Activated naive CD4-positive, alpha-beta T cell treated with anti-CD3 and anti-CD28 coated beads for 36 hours (primary cell): ENCODE measurements at regions not wholly inside any gene's neighbourhood (a gene's known extent, or its start where the extent isn't known, plus 50 kb on each side); places are given as distances from the start of the nearest gene placed in this dataset.
"Not testable (repeated sequence)": the region's sequence is repeated elsewhere in the genome, so short reads cannot be mapped to it uniquely, and the experiment has no call there.

Experiments used
- CTCF ChIA-PET: fragments of 350-600 bp; sonication (Branson Sonifier 250); formaldehyde crosslinking; loops from one replicate; lab custom pipeline; 2021; ENCODE audit warnings: antibody characterized with exemption; lab: Charles Lee
- DNase-seq: peaks from one replicate; pipeline ENCODE4 v3.0.0-alpha.2; 2020
- H3K27ac Mint-ChIP-seq: one replicate; pipeline ENCODE4 v1.8.0; 2021; ENCODE audit warnings: mild to moderate bottlenecking, mixed read lengths
- H3K27me3 Mint-ChIP-seq: one replicate; pipeline ENCODE4 v1.8.0; 2021; ENCODE audit warnings: low read depth, mixed read lengths
- H3K36me3 Mint-ChIP-seq: one replicate; pipeline ENCODE4 v1.8.0; 2021; ENCODE audit warnings: low read depth, mixed read lengths
- H3K4me1 Mint-ChIP-seq: one replicate; pipeline ENCODE4 v1.8.0; 2021; ENCODE audit warnings: low read depth, mixed read lengths
- H3K4me3 Mint-ChIP-seq: one replicate; pipeline ENCODE4 v1.8.0; 2021; ENCODE audit warnings: mild to moderate bottlenecking, moderate library complexity, mixed read lengths
- H3K9me3 Mint-ChIP-seq: one replicate; pipeline ENCODE4 v1.8.0; 2021; ENCODE audit warnings: mixed read lengths
- intact Hi-C: fragments of 100-400 bp; cut with micrococcal nuclease; formaldehyde crosslinking; loops from one replicate; pipeline ENCODE4 v1.15.1; 2023

DNA sequence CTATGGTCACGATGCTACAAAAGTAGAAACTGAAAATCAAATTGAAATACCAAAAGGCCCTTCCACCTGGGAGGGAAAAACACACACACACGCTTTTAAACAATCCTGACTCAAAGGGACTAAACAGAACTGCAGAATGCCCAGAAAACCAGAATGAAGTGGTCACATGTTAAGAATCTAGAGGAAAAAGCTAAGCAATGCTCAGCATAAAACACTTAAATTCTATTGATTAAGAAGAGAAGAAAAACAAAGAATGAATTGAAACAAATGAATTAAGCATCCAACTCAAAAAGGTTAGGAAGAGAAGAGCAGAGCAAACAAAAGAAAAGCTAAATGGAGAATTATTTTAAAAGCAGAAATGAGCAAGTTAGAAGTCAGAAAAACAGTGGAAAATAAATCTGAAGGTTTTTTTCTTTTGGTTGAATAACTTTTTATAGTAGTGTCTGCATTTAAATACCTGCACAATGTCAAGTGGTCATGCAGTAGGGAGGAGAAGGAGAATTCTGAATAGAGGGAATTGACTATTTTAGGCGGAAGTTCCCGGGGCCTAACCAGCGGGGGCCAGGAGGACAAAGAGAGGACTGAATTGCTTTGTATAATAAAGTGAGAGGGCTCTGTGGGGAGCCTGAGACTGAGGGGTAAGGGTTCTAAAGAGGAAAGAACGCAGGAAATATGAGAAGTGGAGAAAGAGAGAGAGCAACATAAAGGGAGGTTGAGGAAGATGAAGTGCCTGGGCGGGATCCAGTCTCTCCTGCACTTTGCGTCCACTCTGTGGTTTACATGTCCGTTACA is 146.8 kb downstream of the ATPSCKMT start:
- intact Hi-C loops = no loop called here
- DNase-seq = no peak
- Mint-ChIP-seq H3K4me1 (no peaks in the 10 kb centered on the region), H3K36me3 (no peaks in the 10 kb centered on the region), H3K27me3 (no peaks in the 10 kb centered on the region), H3K9me3 (peaks cover 11% of the 10 kb centered on the region), H3K4me3 (no peak overlapping the region), H3K27ac (no peak overlapping the region)
- CTCF ChIA-PET = no interaction called here

- H3K4me3 Mint-ChIP-seq, H3K27me3 Mint-ChIP-seq, intact Hi-C loops, DNase-seq, H3K36me3 Mint-ChIP-seq, CTCF ChIA-PET, H3K27ac Mint-ChIP-seq, H3K4me1 Mint-ChIP-seq: not testable (repeated sequence)
- peaks cover 11% of the 10 kb centered on the region for H3K9me3 Mint-ChIP-seq
Observed at GRCh38 chr5:10102235-10102634, 147.5 kb downstream of the ATPSCKMT start.

DNA sequence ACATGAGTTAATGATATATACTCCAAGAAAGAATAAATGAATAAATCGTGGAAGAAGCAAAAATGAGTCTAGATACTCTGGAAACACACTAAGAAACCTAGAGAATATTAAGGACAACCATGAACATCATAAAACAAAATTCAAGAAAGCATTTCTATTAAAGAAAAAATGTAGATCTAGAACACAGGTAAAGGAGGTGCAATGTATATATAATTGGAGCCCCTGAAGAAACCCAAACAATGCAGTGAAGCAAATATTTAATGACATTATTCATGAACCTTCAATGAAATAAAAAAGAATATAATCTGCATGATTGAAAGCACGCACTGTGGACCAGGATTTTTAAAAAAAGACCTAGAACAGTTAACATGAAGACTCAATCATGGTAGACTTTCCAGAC is 150.1 kb downstream of the ATPSCKMT start:
- no peak overlapping the region for H3K27ac Mint-ChIP-seq
- H3K4me3 Mint-ChIP-seq = no peak overlapping the region
- no peak for DNase-seq
- H3K9me3 Mint-ChIP-seq = peaks cover 16% of the 10 kb centered on the region
- peaks cover 1% of the 10 kb centered on the region for H3K27me3 Mint-ChIP-seq
- H3K36me3 Mint-ChIP-seq = no peaks in the 10 kb centered on the region
- no peaks in the 10 kb centered on the region for H3K4me1 Mint-ChIP-seq
- CTCF ChIA-PET = no interaction called here
- intact Hi-C loops = no loop called here

DNA sequence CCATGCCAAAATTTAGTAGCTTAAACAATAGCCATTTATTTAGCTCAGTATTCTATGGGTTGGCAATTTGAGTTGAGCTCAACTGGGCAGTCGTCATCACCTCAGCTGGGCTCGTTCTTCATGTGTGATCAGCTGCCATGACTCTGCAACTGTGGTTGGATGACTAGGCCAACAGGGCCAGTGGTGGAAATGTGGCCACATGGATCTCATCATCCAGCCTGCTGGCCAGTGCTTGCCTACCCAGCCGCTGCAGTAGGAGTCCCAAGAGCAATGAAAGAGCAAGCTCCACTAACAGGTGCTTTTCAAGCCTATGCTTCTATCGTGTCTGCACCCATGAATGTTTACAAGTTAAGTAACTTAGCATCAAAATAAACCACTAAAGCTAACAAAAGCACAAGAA is 158.0 kb downstream of the ATPSCKMT start:
- H3K36me3 Mint-ChIP-seq = no peaks in the 10 kb centered on the region
- no peak overlapping the region for H3K27ac Mint-ChIP-seq
- H3K9me3 Mint-ChIP-seq = peaks cover 11% of the 10 kb centered on the region
- CTCF ChIA-PET = no interaction called here
- DNase-seq = no peak
- peaks cover 6% of the 10 kb centered on the region for H3K27me3 Mint-ChIP-seq
- intact Hi-C loops = no loop called here
- H3K4me3 Mint-ChIP-seq = no peak overlapping the region
- no peaks in the 10 kb centered on the region for H3K4me1 Mint-ChIP-seq

- H3K27me3 Mint-ChIP-seq = peaks cover 6% of the 10 kb centered on the region
- intact Hi-C loops = no loop called here
- no peak overlapping the region for H3K27ac Mint-ChIP-seq
Observed at GRCh38 chr5:10090074-10090473, 159.6 kb downstream of the ATPSCKMT start.

DNA sequence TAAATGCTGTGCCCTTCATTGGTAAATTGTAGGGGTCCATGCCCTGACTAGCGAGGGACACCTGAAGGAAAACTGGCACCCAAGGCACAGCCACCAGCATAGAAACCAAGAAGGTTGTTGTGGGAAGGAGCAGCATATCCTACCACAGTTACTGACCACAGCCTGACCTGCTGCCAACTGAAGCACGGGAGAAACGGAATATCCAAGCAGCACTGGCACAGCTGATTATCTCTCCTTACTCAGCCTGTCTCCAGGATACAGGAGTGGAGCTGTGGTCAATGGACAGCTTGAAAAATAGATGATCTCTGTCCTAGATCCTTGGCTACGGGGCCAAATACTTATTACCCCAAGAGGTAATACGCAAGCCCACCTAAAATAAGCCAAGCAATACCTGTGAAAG is 164.5 kb downstream of the ATPSCKMT start:
- Mint-ChIP-seq H3K9me3 (peaks cover 3% of the 10 kb centered on the region), H3K27me3 (no peaks in the 10 kb centered on the region), H3K4me3 (no peak overlapping the region), H3K4me1 (no peaks in the 10 kb centered on the region), H3K36me3 (no peaks in the 10 kb centered on the region), H3K27ac (no peak overlapping the region)
- no peak for DNase-seq
- intact Hi-C loops = no loop called here
- CTCF ChIA-PET = no interaction called here

More at GRCh38 chr5:10090074-10090473, 159.6 kb downstream of the ATPSCKMT start:
- CTCF ChIA-PET = no interaction called here
- DNase-seq = no peak
- Mint-ChIP-seq H3K4me3 (no peak overlapping the region), H3K4me1 (no peaks in the 10 kb centered on the region), H3K36me3 (no peaks in the 10 kb centered on the region), H3K9me3 (peaks cover 6% of the 10 kb centered on the region)

- Mint-ChIP-seq H3K9me3 (no peaks in the 10 kb centered on the region), H3K36me3 (no peaks in the 10 kb centered on the region), H3K27ac (no peak overlapping the region), H3K4me1 (no peaks in the 10 kb centered on the region), H3K4me3 (no peak overlapping the region), H3K27me3 (no peaks in the 10 kb centered on the region)
- CTCF ChIA-PET = no interaction called here
- intact Hi-C loops = no loop called here
- no peak for DNase-seq
Observed at GRCh38 chr5:10081584-10081983, 168.1 kb downstream of the ATPSCKMT start.

- H3K36me3 Mint-ChIP-seq = no peaks in the 10 kb centered on the region
- CTCF ChIA-PET = no interaction called here
- H3K4me1 Mint-ChIP-seq = no peaks in the 10 kb centered on the region
- no peak for DNase-seq
- H3K27me3 Mint-ChIP-seq = no peaks in the 10 kb centered on the region
- H3K27ac Mint-ChIP-seq = no peak overlapping the region
- H3K9me3 Mint-ChIP-seq = no peaks in the 10 kb centered on the region
- intact Hi-C loops = no loop called here
- H3K4me3 Mint-ChIP-seq = no peak overlapping the region
Observed at GRCh38 chr5:10077791-10078545, 171.7 kb downstream of the ATPSCKMT start.

- H3K27ac Mint-ChIP-seq = no peak overlapping the region
- H3K9me3 Mint-ChIP-seq = no peaks in the 10 kb centered on the region
- H3K4me1 Mint-ChIP-seq = no peaks in the 10 kb centered on the region
- CTCF ChIA-PET = no interaction called here
- no peak for DNase-seq
- no peak overlapping the region for H3K4me3 Mint-ChIP-seq
- H3K36me3 Mint-ChIP-seq = no peaks in the 10 kb centered on the region
- intact Hi-C loops = no loop called here
- H3K27me3 Mint-ChIP-seq = no peaks in the 10 kb centered on the region
Observed at GRCh38 chr5:10073441-10074104, 176.1 kb downstream of the ATPSCKMT start.

DNA sequence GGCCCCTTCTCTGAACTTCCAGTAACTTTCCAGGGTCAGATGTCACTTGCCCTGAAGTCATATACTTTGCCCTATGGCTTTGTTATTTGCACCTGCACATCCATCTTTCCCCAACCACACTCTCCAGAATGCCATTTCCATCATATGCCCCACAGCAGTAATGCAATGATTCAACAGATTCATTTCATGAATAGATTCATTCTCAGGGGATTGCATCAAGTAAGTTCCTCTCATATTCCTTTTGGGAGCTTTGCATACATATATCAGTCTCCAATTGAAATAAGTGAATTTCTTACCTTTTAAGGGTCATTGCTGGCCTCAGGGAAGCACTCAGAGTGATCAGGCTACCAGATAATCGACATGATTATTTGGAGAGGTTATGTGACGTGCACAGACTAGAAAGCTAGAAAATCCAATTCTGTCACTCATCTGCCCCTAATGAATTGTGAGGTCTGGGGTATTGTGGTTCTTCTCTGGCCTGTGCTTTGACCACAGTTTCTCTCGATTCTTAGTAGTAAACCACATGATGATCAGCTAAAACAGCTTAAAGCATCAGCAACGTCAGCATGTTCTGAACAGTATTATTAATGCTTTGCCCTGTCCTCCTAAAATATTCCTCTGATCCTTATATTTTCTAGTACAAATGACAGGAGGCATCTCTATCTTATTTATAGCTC is 179.9 kb downstream of the ATPSCKMT start:
- no peaks in the 10 kb centered on the region for H3K27me3 Mint-ChIP-seq
- no peaks in the 10 kb centered on the region for H3K9me3 Mint-ChIP-seq
- H3K4me1 Mint-ChIP-seq = no peaks in the 10 kb centered on the region
- no peak overlapping the region for H3K27ac Mint-ChIP-seq
- H3K4me3 Mint-ChIP-seq = no peak overlapping the region
- intact Hi-C loops = no loop called here
- CTCF ChIA-PET = no interaction called here
- no peak for DNase-seq
- H3K36me3 Mint-ChIP-seq = no peaks in the 10 kb centered on the region

DNA sequence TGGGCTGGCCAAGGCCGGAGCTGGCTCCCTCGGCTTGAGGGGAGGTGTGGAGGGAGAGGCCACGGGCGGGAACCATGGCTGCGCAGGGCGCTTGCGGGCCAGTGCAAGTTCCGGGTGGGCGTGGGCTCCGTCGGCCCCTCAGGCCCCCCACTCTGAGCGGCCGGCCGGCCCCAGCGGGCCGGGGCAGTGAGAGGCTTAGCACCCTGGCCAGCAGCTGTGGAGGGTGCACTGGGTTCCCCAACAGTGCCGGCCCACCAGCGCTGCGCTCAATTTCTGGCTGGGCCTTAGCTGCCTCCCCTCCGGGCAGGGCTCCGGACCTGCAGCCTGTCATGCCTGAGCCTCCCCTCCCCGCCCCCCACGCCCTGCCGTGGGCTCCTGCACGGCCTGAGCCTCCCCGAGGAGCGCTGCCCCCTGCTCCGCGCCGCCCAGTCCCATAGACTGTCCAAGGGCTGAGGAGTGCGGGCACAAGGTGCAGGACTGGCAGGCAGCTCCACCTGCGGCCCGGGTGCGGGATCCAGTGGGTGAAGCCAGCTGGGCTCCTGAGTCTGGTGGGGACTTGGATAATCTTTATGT is 184.2 kb downstream of the ATPSCKMT start:
- H3K27me3 Mint-ChIP-seq = no peaks in the 10 kb centered on the region
- intact Hi-C loops = no loop called here
- DNase-seq = no peak
- no peaks in the 10 kb centered on the region for H3K36me3 Mint-ChIP-seq
- H3K9me3 Mint-ChIP-seq = no peaks in the 10 kb centered on the region
- H3K4me3 Mint-ChIP-seq = no peak overlapping the region
- CTCF ChIA-PET = no interaction called here
- no peaks in the 10 kb centered on the region for H3K4me1 Mint-ChIP-seq
- no peak overlapping the region for H3K27ac Mint-ChIP-seq

GRCh38 chr5:10064546-10065195 is 185.0 kb downstream of the ATPSCKMT start:
- no peaks in the 10 kb centered on the region for H3K27me3 Mint-ChIP-seq
- intact Hi-C loops = no loop called here
- no peak for DNase-seq
- CTCF ChIA-PET = no interaction called here
- H3K4me1 Mint-ChIP-seq = no peaks in the 10 kb centered on the region
- H3K27ac Mint-ChIP-seq = no peak overlapping the region
- H3K9me3 Mint-ChIP-seq = no peaks in the 10 kb centered on the region
- no peak overlapping the region for H3K4me3 Mint-ChIP-seq
- no peaks in the 10 kb centered on the region for H3K36me3 Mint-ChIP-seq
